Astrocyte of the cerebellum (primary cell): ENCODE measurements at regions not wholly inside any gene's neighbourhood (a gene's known extent, or its start where the extent isn't known, plus 50 kb on each side); places are given as distances from the start of the nearest gene placed in this dataset.
"Not testable (repeated sequence)": the region's sequence is repeated elsewhere in the genome, so short reads cannot be mapped to it uniquely, and the experiment has no call there.

Source experiments
- DNase-seq: peaks from one replicate; pipeline ENCODE4 v3.0.0-alpha.2; 2011; ENCODE audit warnings: low read depth
- H3K4me3 ChIP-seq: 2 replicates; pipeline ENCODE4 v1.5.1; 2011; ENCODE audit warnings: mild to moderate bottlenecking, low read depth, low read length, moderate library complexity
- in situ Hi-C: cut with HindIII; loops from 2 replicates; pipeline ENCODE4 v1.10.0; 2017; ENCODE audit warnings: low sequenced_read_pairs
- TF ChIP-seq, protein P1 (sequence below): IDR thresholded peaks from 2 replicates; pipeline ENCODE4 v1.5.1; 2012; ENCODE audit warnings: low read length, low read depth, moderate library complexity, mild to moderate bottlenecking; ENCODE audit errors: missing control alignments

DNA sequence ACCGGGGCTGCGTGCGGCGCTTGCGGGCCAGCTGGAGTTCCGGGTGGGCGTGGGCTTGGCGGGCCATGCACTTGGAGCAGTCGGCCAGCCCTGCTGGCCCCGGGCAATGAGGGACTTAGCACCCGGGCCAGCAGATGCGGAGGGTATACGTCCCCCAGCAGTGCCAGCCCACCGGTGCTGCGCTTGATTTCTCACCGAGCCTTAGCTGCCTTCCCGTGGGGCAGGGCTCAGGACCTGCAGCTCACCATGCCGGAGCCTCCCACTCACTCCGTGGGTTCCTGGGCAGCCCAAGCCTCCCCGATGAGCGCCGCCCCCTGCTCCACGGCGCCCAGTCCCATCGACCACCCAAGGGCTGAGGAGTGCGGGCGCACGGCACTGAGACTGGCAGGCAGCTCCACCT lies 51.4 kb upstream of the INPP4B start:
- H3K4me3 ChIP-seq, in situ Hi-C loops, DNase-seq: not testable (repeated sequence)

GRCh38 chr4:142900622-142901021 lies 54.5 kb upstream of the INPP4B start:
- DNase-seq: no peak
- TF ChIP-seq, protein P1, sequence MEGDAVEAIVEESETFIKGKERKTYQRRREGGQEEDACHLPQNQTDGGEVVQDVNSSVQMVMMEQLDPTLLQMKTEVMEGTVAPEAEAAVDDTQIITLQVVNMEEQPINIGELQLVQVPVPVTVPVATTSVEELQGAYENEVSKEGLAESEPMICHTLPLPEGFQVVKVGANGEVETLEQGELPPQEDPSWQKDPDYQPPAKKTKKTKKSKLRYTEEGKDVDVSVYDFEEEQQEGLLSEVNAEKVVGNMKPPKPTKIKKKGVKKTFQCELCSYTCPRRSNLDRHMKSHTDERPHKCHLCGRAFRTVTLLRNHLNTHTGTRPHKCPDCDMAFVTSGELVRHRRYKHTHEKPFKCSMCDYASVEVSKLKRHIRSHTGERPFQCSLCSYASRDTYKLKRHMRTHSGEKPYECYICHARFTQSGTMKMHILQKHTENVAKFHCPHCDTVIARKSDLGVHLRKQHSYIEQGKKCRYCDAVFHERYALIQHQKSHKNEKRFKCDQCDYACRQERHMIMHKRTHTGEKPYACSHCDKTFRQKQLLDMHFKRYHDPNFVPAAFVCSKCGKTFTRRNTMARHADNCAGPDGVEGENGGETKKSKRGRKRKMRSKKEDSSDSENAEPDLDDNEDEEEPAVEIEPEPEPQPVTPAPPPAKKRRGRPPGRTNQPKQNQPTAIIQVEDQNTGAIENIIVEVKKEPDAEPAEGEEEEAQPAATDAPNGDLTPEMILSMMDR: no peak
- no peak overlapping the region for H3K4me3 ChIP-seq
- in situ Hi-C loops: no loop called here

DNA sequence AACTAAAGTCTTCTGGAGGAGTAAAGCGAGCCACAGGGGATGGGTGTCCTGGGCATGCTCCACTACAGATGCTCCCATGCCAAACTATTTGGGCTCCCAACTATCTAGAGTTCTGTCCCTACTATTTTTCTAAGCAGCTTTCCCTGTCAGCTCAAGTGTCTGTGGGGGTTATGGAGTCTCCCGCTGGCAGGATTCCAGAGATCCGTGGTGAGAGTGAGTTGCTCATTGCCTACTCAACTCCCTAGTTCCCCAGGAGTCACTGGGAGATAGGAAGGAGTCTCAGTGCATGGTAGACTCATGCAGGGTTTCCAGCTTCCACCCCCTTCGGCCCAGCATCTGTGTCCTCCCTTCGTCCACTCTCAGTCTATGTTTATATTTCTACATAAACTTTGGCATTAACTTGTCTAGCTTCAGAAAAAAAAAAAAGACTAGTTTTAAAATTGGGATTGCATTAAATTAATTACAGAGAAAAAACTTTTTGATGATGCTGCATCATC lies 55.1 kb upstream of the INPP4B start:
- no peak overlapping the region for H3K4me3 ChIP-seq
- in situ Hi-C loops: no loop called here
- no peak for DNase-seq
- TF ChIP-seq, protein P1: no peak

GRCh38 chr4:142903617-142904016 lies 57.5 kb upstream of the INPP4B start:
- H3K4me3 ChIP-seq, DNase-seq, in situ Hi-C loops: not testable (repeated sequence)

DNA sequence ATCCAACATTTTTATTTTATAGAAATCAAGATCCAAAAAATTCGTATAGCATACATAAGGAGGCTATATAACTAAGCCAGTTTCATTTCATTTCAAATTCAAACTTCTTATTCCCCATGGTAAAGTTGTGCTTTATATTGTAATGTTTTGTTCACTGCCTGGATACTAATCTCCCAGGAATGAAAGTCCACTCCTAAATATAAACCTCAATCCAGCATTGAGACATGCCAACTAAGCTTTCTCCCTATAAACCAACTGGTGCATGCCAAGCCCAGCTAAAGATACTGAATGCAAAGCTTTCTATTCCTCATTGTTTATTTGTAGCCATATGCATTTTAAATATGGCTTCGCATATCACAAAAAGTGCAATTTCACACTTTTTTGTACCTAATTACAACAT lies 63.8 kb upstream of the INPP4B start:
- DNase-seq: no peak
- no peak overlapping the region for H3K4me3 ChIP-seq
- TF ChIP-seq, protein P1: no peak
- in situ Hi-C loops: no loop called here

- H3K4me3 ChIP-seq: no peak overlapping the region
- TF ChIP-seq, protein P1: no peak
- no peak for DNase-seq
- in situ Hi-C loops: no loop called here
Measured at GRCh38 chr4:142913034-142913433, 66.9 kb upstream of the INPP4B start.

- TF ChIP-seq, protein P1: no peak
- no peak overlapping the region for H3K4me3 ChIP-seq
- no peak for DNase-seq
- in situ Hi-C loops: no loop called here
Measured at GRCh38 chr4:142913461-142914030, 67.4 kb upstream of the INPP4B start.

- in situ Hi-C loops: no loop called here
- no peak for DNase-seq
- TF ChIP-seq, protein P1: no peak
- H3K4me3 ChIP-seq: no peak overlapping the region
Measured at GRCh38 chr4:142917678-142918077, 71.6 kb upstream of the INPP4B start.
